Osteocyte (in vitro differentiated cells): ENCODE measurements at regions not wholly inside any gene's neighbourhood (a gene's known extent, or its start where the extent isn't known, plus 50 kb on each side); places are given as distances from the start of the nearest gene placed in this dataset.
A peak's percentile ranks its signal among the peaks of the same experiment; 100 is the strongest.

ENCODE experiments used
- DNase-seq: peaks from one replicate; pipeline ENCODE4 v3.0.0; 2021; ENCODE audit warnings: mixed read lengths; ENCODE audit not compliant: unreplicated experiment; ENCODE audit errors: extremely low spot score
- H3K27ac Mint-ChIP-seq: one replicate; pipeline ENCODE4 v1.8.0; 2021; ENCODE audit warnings: mild to moderate bottlenecking, mixed read lengths; ENCODE audit not compliant: unreplicated experiment
- H3K27me3 Mint-ChIP-seq: one replicate; pipeline ENCODE4 v1.8.0; 2021; ENCODE audit warnings: mixed read lengths; ENCODE audit not compliant: unreplicated experiment
- H3K36me3 Mint-ChIP-seq: one replicate; pipeline ENCODE4 v1.8.0; 2021; ENCODE audit warnings: mixed read lengths; ENCODE audit not compliant: unreplicated experiment
- H3K4me1 Mint-ChIP-seq: one replicate; pipeline ENCODE4 v1.8.0; 2021; ENCODE audit warnings: mixed read lengths; ENCODE audit not compliant: unreplicated experiment
- H3K4me3 Mint-ChIP-seq: one replicate; pipeline ENCODE4 v1.8.0; 2021; ENCODE audit warnings: mild to moderate bottlenecking, moderate library complexity, mixed read lengths; ENCODE audit not compliant: unreplicated experiment
- H3K9me3 Mint-ChIP-seq: one replicate; pipeline ENCODE4 v1.8.0; 2021; ENCODE audit warnings: mixed read lengths; ENCODE audit not compliant: unreplicated experiment
- TF ChIP-seq, protein P1 (sequence below): fragments of 200-600 bp; sonication (generic); IDR thresholded peaks from 2 replicates; pipeline ENCODE4 v1.5.0; 2021; ENCODE audit warnings: antibody characterized with exemption, mild to moderate bottlenecking, moderate library complexity

DNA sequence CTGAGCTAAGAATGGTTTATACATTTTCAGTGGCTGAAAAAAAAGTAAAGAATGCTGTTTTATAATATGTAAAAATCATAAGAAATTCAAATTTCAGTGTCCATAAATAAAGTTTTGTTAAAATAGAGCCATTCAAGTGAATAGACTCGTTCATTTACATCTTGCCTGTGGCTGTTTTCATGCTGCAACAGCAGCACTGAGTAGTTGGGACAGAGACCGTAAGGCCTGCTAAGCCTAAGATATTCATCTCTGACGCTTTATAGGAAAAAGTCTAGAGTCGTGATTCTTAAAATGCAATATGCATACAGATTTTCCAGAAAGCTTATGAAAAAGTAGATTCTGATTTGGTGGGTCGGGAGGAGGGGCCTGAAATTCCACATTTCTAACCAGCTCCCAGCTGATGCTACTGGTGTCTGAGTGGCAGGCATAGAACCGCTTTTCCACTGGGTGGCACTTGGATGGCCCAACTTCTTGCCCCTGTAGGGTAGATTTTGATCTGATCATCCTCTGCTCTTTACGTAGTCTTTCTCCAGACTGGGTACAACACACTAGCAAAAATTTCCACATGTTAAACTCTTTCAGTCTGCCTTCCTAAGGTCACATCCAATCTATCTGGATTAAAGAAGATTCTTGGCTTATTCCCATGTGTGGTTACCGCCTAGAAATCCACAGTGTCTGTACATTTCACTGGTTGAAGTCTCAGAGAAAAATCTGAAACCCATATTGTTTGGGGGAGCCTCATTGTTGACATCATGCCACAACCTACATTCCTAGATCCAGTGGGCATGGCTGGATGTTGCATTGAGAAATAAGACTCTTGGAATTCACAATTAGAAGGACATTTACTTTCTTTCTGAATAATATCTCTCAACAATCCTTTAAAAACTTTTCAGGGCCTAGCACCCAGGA, 151.2 kb downstream of the C12orf75 start:
- DNase-seq = peak; percentile 21
- no peak overlapping the region for H3K4me3 Mint-ChIP-seq
- H3K9me3 Mint-ChIP-seq = no peaks in the 10 kb centered on the region
- no peaks in the 10 kb centered on the region for H3K27me3 Mint-ChIP-seq
- TF ChIP-seq, protein P1, sequence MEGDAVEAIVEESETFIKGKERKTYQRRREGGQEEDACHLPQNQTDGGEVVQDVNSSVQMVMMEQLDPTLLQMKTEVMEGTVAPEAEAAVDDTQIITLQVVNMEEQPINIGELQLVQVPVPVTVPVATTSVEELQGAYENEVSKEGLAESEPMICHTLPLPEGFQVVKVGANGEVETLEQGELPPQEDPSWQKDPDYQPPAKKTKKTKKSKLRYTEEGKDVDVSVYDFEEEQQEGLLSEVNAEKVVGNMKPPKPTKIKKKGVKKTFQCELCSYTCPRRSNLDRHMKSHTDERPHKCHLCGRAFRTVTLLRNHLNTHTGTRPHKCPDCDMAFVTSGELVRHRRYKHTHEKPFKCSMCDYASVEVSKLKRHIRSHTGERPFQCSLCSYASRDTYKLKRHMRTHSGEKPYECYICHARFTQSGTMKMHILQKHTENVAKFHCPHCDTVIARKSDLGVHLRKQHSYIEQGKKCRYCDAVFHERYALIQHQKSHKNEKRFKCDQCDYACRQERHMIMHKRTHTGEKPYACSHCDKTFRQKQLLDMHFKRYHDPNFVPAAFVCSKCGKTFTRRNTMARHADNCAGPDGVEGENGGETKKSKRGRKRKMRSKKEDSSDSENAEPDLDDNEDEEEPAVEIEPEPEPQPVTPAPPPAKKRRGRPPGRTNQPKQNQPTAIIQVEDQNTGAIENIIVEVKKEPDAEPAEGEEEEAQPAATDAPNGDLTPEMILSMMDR = no peak
- no peaks in the 10 kb centered on the region for H3K36me3 Mint-ChIP-seq
- no peak overlapping the region for H3K27ac Mint-ChIP-seq
- H3K4me1 Mint-ChIP-seq = peaks cover 22% of the 10 kb centered on the region

DNA sequence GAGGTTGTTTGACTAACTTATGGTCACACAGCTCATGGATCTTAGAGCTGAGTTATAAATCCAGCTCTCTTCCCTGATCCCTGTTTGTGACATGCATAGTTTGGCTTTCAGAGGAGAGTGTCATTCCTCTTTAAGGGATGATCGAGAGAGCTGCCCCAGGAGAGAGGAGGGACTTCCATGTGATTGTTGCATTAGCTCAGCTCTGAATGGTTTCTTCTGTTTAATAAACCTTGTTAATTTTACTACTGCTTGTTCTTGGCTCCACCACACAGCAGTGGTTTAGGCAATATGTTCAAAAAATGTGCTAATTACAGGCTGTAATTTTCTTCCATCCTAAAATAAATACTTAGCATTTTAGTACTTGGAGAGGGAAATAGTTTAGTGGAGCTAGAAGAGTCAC, 152.5 kb downstream of the C12orf75 start:
- TF ChIP-seq, protein P1 = no peak
- no peak for DNase-seq
- Mint-ChIP-seq H3K4me1 (peaks cover 22% of the 10 kb centered on the region), H3K4me3 (no peak overlapping the region), H3K36me3 (no peaks in the 10 kb centered on the region), H3K27me3 (no peaks in the 10 kb centered on the region), H3K27ac (no peak overlapping the region), H3K9me3 (no peaks in the 10 kb centered on the region)

DNA sequence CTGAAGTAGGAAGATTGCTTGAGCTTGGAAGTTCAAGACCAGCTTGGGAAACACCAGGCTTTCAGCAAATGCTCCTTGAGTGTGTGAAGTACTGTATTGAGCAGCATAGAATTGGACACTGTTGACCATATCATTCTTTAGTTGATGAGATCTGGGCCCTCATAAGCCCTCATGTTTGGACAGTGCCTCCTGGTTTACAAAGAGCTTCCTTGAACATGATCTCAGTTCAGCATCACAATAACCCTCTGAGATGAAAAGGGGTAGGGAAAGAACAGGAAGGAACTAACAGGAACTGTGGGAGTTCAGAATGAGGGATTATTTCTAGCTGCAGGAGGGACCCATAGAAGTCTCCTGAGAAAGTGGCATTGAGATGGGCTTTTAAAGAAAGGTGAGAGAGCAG, 153.2 kb downstream of the C12orf75 start:
- Mint-ChIP-seq H3K9me3 (no peaks in the 10 kb centered on the region), H3K36me3 (no peaks in the 10 kb centered on the region), H3K4me3 (no peak overlapping the region), H3K27ac (no peak overlapping the region), H3K27me3 (no peaks in the 10 kb centered on the region), H3K4me1 (peaks cover 22% of the 10 kb centered on the region)
- no peak for DNase-seq
- TF ChIP-seq, protein P1 = no peak

DNA sequence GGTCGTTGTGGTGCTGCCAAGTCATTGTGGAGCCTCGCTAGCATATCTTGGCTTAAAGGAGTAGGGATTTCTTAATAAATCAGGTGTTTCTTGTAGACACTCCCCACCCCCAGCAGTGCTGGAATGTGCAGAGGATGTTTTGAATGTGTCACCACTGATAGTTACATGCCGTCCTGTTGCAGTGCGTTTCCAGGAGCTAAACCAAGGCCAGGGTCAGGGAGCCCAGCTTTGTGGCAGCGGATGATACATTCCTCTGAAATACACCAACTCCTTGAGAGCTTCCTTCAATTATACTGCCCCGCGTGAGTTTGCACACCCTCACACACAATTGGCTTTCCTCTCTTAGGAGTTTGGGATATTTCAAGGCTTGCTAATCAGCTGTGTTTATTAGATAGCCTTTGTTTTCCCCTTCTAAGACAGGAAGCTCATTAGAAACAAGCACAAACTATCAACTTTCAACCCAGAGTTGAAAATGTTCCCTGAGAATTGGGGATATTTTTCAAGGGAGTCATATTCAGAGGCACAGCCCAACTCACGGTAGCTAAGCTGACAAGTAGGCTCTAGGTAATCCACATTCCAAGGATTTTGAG, 154.9 kb downstream of the C12orf75 start:
- H3K9me3 Mint-ChIP-seq = no peaks in the 10 kb centered on the region
- H3K36me3 Mint-ChIP-seq = no peaks in the 10 kb centered on the region
- H3K27me3 Mint-ChIP-seq = no peaks in the 10 kb centered on the region
- H3K4me3 Mint-ChIP-seq = no peak overlapping the region
- TF ChIP-seq, protein P1 = no peak
- H3K4me1 Mint-ChIP-seq = peaks cover 15% of the 10 kb centered on the region
- H3K27ac Mint-ChIP-seq = no peak overlapping the region
- no peak for DNase-seq

DNA sequence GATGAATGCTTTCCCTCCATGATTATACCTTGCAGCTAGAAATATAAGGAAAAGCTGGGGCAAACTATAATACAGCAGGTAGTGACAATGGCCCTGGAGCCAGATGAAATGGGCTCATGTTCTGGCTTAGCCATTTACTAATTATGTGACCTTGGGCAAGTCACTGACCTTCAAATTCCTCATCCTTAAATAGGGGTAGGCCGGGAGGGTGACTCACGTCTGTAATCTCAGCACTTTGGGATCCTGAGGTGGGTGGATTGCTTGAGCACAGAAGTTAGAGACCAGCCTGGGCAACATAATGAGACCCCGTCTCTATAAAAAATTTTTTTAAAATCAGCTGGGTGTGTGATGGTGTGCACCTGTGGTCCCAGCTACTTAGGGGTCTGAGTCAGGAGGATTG, 155.4 kb downstream of the C12orf75 start:
- DNase-seq = peak; percentile 4
- no peaks in the 10 kb centered on the region for H3K36me3 Mint-ChIP-seq
- no peak overlapping the region for H3K27ac Mint-ChIP-seq
- no peaks in the 10 kb centered on the region for H3K9me3 Mint-ChIP-seq
- no peaks in the 10 kb centered on the region for H3K27me3 Mint-ChIP-seq
- H3K4me1 Mint-ChIP-seq = peaks cover 14% of the 10 kb centered on the region
- H3K4me3 Mint-ChIP-seq = no peak overlapping the region
- TF ChIP-seq, protein P1 = no peak
